ENCODE measurements at regions not wholly inside any gene's neighbourhood (a gene's known extent, or its start where the extent isn't known, plus 50 kb on each side); places are given as distances from the start of the nearest gene placed in this dataset.
"Not testable (repeated sequence)": the region's sequence is repeated elsewhere in the genome, so short reads cannot be mapped to it uniquely, and the experiment has no call there.

- H3K27ac Mint-ChIP-seq; intact Hi-C loops (cut with micrococcal nuclease); H3K27me3 Mint-ChIP-seq (ENCODE audit: low read depth); DNase-seq (ENCODE audit: low spot score); H3K4me1 Mint-ChIP-seq (ENCODE audit: low read depth); H3K36me3 Mint-ChIP-seq (ENCODE audit: low read depth); H3K4me3 Mint-ChIP-seq (ENCODE audit: low read depth): not testable (repeated sequence)
- peaks cover 15% of the 10 kb centered on the region for H3K9me3 Mint-ChIP-seq
These were observed 485.4 kb upstream of the SOX11 start for GRCh38 chr2:5206742-5207141.

DNA sequence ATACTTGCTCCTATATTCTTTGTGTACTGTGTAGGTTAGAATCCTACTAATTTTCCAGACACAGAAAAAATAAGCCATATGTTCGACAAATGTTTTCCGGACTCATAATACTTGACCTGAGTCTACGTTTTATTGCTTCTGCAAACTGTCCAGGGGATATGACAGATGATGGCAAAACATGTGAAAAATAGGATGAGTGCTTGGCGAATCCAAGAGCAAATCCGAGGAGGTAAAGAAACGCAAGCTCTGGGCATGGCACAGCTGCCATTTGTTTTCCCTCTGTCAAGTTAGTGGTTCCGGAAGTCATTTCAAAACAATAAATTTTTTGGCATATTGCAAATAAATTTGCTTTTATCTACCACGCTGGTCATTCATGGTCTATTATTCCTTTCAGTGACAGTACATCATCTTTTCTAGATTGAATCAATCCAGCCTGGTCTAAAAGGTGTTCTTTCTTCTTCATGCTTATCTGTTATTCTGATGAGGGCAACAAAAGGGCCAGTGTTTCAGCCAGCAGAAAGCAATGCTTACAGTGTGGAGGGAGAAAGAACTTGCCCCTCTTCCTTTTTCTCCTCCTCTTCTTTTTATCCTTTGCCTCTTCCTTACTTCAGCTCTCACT lies 476.1 kb upstream of the SOX11 start:
- no peaks in the 10 kb centered on the region for H3K4me1 Mint-ChIP-seq (ENCODE audit: low read depth)

DNA sequence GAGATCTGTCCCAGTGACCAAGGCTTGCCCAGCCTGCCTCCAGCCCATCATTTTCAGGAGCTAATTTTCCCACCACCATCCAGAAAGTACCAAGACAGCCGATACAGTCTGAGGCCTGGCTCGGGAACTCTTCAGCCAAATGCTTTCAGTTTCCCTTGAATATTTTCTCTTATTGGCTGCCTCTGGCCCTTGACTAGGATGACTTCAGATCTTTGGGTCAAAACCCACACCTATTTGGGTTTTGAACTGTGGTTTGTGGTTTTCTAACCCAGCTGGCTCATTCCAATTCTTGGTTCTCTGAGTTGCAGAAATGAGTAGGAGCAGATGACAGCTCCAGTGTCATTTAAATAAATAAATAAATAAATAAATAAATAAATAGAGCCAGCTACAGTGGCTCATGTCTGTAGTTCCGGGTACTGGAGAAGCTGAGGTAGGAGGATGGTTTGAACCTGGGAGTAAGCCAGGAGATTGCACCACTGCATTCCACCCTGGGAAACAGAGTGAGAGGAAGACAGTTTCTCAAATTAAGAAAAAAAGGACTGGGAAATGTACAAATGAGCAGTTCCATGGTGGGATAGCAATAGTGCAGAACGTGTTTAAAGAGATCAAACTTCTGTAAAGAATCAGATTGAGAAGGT lies 465.0 kb upstream of the SOX11 start:
- peaks cover 28% of the 10 kb centered on the region for H3K9me3 Mint-ChIP-seq
- no peaks in the 10 kb centered on the region for H3K4me1 Mint-ChIP-seq (ENCODE audit: low read depth)
- DNase-seq (ENCODE audit: low spot score) = no peak
- no peak overlapping the region for H3K4me3 Mint-ChIP-seq (ENCODE audit: low read depth)
- intact Hi-C loops (cut with micrococcal nuclease) = no loop called here
- H3K27me3 Mint-ChIP-seq (ENCODE audit: low read depth) = no peaks in the 10 kb centered on the region
- no peak overlapping the region for H3K27ac Mint-ChIP-seq
- no peaks in the 10 kb centered on the region for H3K36me3 Mint-ChIP-seq (ENCODE audit: low read depth)

More for the DNA sequence above, 476.1 kb upstream of the SOX11 start:
- H3K27ac Mint-ChIP-seq = no peak overlapping the region
- DNase-seq (ENCODE audit: low spot score) = no peak
- no peak overlapping the region for H3K4me3 Mint-ChIP-seq (ENCODE audit: low read depth)
- H3K36me3 Mint-ChIP-seq (ENCODE audit: low read depth) = no peaks in the 10 kb centered on the region
- peaks cover 30% of the 10 kb centered on the region for H3K9me3 Mint-ChIP-seq
- intact Hi-C loops (cut with micrococcal nuclease) = no loop called here
- H3K27me3 Mint-ChIP-seq (ENCODE audit: low read depth) = no peaks in the 10 kb centered on the region

DNA sequence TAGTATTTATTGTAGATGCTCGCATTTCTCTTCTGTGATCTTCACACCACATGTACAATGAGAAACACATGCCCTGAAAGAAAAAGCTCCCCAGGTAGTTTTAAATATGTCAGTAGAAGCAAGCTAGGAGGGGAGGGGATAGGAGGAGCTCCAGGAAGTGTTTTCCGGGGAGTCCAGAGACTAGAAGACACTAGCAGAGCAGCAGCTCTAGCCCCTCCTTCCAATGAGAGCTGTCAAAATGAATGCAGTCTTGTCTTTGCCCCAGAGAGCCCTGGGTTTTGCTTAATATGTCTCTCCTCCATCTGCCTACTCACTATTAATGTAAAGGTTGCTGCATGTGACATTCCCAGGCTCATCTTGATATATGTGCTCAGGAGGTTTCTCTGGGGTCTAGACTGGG lies 462.6 kb upstream of the SOX11 start:
- Mint-ChIP-seq H3K4me1 (ENCODE audit: low read depth) (no peaks in the 10 kb centered on the region), H3K36me3 (ENCODE audit: low read depth) (no peaks in the 10 kb centered on the region), H3K27me3 (ENCODE audit: low read depth) (no peaks in the 10 kb centered on the region), H3K4me3 (ENCODE audit: low read depth) (no peak overlapping the region), H3K27ac (no peak overlapping the region), H3K9me3 (peaks cover 23% of the 10 kb centered on the region)
- intact Hi-C loops (cut with micrococcal nuclease) = no loop called here
- no peak for DNase-seq (ENCODE audit: low spot score)

DNA sequence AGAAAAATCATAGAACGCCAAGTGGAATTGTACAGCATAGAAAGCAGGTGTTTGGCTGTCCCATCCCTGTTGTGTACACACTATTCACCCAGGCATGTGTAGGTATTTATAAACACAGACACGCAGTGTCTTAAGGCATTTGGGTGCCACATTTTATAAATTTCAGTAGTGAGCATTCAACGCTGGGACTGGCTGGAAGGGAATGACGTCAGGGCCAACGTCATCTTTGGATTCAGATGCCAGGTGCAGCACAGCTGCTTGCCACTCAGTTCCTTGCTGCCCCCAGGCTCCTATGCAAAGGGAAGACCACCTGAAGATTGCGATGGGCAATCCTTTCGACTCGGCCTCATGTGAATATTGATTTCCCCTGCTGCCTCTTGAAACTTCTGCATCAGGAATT lies 461.7 kb upstream of the SOX11 start:
- Mint-ChIP-seq H3K27me3 (ENCODE audit: low read depth) (no peaks in the 10 kb centered on the region), H3K36me3 (ENCODE audit: low read depth) (no peaks in the 10 kb centered on the region), H3K27ac (no peak overlapping the region), H3K9me3 (peaks cover 15% of the 10 kb centered on the region), H3K4me3 (ENCODE audit: low read depth) (no peak overlapping the region), H3K4me1 (ENCODE audit: low read depth) (no peaks in the 10 kb centered on the region)
- no peak for DNase-seq (ENCODE audit: low spot score)
- intact Hi-C loops (cut with micrococcal nuclease) = no loop called here

- H3K27ac Mint-ChIP-seq = no peak overlapping the region
- DNase-seq (ENCODE audit: low spot score) = no peak
- H3K27me3 Mint-ChIP-seq (ENCODE audit: low read depth) = no peaks in the 10 kb centered on the region
- no peaks in the 10 kb centered on the region for H3K4me1 Mint-ChIP-seq (ENCODE audit: low read depth)
- intact Hi-C loops (cut with micrococcal nuclease) = no loop called here
- no peak overlapping the region for H3K4me3 Mint-ChIP-seq (ENCODE audit: low read depth)
- H3K36me3 Mint-ChIP-seq (ENCODE audit: low read depth) = no peaks in the 10 kb centered on the region
- H3K9me3 Mint-ChIP-seq = peaks cover 12% of the 10 kb centered on the region
These were observed 461.3 kb upstream of the SOX11 start for GRCh38 chr2:5230855-5231254.

GRCh38 chr2:5231287-5231686 lies 460.9 kb upstream of the SOX11 start:
- no peaks in the 10 kb centered on the region for H3K27me3 Mint-ChIP-seq (ENCODE audit: low read depth)
- DNase-seq (ENCODE audit: low spot score) = no peak
- no peaks in the 10 kb centered on the region for H3K4me1 Mint-ChIP-seq (ENCODE audit: low read depth)
- H3K9me3 Mint-ChIP-seq = peaks cover 12% of the 10 kb centered on the region
- no peak overlapping the region for H3K4me3 Mint-ChIP-seq (ENCODE audit: low read depth)
- H3K27ac Mint-ChIP-seq = no peak overlapping the region
- intact Hi-C loops (cut with micrococcal nuclease) = no loop called here
- H3K36me3 Mint-ChIP-seq (ENCODE audit: low read depth) = no peaks in the 10 kb centered on the region

- intact Hi-C loops (cut with micrococcal nuclease) = no loop called here
- no peak for DNase-seq (ENCODE audit: low spot score)
- Mint-ChIP-seq H3K9me3 (peaks cover 16% of the 10 kb centered on the region), H3K27me3 (ENCODE audit: low read depth) (no peaks in the 10 kb centered on the region), H3K36me3 (ENCODE audit: low read depth) (no peaks in the 10 kb centered on the region), H3K4me1 (ENCODE audit: low read depth) (no peaks in the 10 kb centered on the region), H3K4me3 (ENCODE audit: low read depth) (no peak overlapping the region), H3K27ac (no peak overlapping the region)
These were observed 457.6 kb upstream of the SOX11 start for GRCh38 chr2:5234563-5234962.

DNA sequence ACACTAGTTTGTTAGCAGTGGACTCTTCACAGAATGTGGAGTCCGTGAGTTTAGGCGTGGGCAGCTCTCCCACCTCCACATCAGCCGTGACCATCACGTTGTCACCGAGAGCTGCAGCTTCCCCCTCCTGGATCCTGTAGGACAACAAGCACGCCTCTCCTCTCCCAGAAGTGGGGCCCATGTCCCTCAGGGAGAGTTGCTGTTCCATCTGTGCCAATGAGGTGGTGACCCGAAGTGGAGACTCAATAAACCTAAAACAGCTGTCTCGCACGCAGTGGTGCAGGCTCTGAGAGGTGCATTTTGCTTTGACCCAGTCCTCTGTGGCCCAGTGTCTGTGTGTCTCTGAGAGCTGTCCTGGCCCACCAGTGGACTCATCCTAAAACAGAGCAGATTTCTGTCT lies 456.5 kb upstream of the SOX11 start:
- DNase-seq (ENCODE audit: low spot score) = no peak
- Mint-ChIP-seq H3K36me3 (ENCODE audit: low read depth) (no peaks in the 10 kb centered on the region), H3K4me1 (ENCODE audit: low read depth) (no peaks in the 10 kb centered on the region), H3K9me3 (peaks cover 11% of the 10 kb centered on the region), H3K27ac (no peak overlapping the region), H3K4me3 (ENCODE audit: low read depth) (no peak overlapping the region), H3K27me3 (ENCODE audit: low read depth) (no peaks in the 10 kb centered on the region)
- intact Hi-C loops (cut with micrococcal nuclease) = no loop called here

- DNase-seq (ENCODE audit: low spot score) = no peak
- intact Hi-C loops (cut with micrococcal nuclease) = no loop called here
- Mint-ChIP-seq H3K36me3 (ENCODE audit: low read depth) (no peaks in the 10 kb centered on the region), H3K4me1 (ENCODE audit: low read depth) (no peaks in the 10 kb centered on the region), H3K27ac (no peak overlapping the region), H3K27me3 (ENCODE audit: low read depth) (no peaks in the 10 kb centered on the region), H3K9me3 (peaks cover 11% of the 10 kb centered on the region), H3K4me3 (ENCODE audit: low read depth) (no peak overlapping the region)
These were observed 455.9 kb upstream of the SOX11 start for GRCh38 chr2:5236249-5236648.

DNA sequence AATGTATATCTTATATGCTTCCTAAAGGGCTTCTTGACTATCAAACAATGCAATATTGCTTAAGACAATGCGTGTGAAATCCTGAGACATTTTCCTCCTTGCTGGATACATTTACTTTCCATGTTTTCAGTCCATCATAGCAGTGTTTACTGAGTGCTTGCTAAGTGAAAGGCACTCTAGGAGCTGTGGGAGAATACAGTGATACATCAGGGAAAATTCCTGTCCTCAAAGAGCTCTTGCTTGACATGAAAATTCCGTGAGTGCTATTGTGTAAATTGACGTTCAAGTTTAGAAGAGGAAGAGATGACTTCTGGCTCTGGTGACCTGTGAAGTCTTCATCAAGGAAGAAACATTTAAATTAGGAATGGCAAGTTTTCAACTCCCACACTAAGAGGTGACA lies 449.4 kb upstream of the SOX11 start:
- H3K27me3 Mint-ChIP-seq (ENCODE audit: low read depth) = no peaks in the 10 kb centered on the region
- H3K36me3 Mint-ChIP-seq (ENCODE audit: low read depth) = no peaks in the 10 kb centered on the region
- H3K4me3 Mint-ChIP-seq (ENCODE audit: low read depth) = no peak overlapping the region
- H3K4me1 Mint-ChIP-seq (ENCODE audit: low read depth) = no peaks in the 10 kb centered on the region
- intact Hi-C loops (cut with micrococcal nuclease) = no loop called here
- H3K27ac Mint-ChIP-seq = no peak overlapping the region
- H3K9me3 Mint-ChIP-seq = peaks cover 19% of the 10 kb centered on the region
- DNase-seq (ENCODE audit: low spot score) = no peak

- Mint-ChIP-seq H3K36me3 (ENCODE audit: low read depth) (no peaks in the 10 kb centered on the region), H3K9me3 (peaks cover 32% of the 10 kb centered on the region), H3K27ac (no peak overlapping the region), H3K4me1 (ENCODE audit: low read depth) (no peaks in the 10 kb centered on the region), H3K4me3 (ENCODE audit: low read depth) (no peak overlapping the region), H3K27me3 (ENCODE audit: low read depth) (no peaks in the 10 kb centered on the region)
- no peak for DNase-seq (ENCODE audit: low spot score)
- intact Hi-C loops (cut with micrococcal nuclease) = no loop called here
These were observed 441.7 kb upstream of the SOX11 start for GRCh38 chr2:5250482-5250881.

GRCh38 chr2:5253263-5253662 lies 438.9 kb upstream of the SOX11 start:
- Mint-ChIP-seq H3K27me3 (ENCODE audit: low read depth) (no peaks in the 10 kb centered on the region), H3K36me3 (ENCODE audit: low read depth) (no peaks in the 10 kb centered on the region), H3K27ac (no peak overlapping the region), H3K4me1 (ENCODE audit: low read depth) (no peaks in the 10 kb centered on the region), H3K9me3 (peaks cover 24% of the 10 kb centered on the region), H3K4me3 (ENCODE audit: low read depth) (no peak overlapping the region)
- intact Hi-C loops (cut with micrococcal nuclease) = no loop called here
- no peak for DNase-seq (ENCODE audit: low spot score)

Data from activated T-helper 2 cell treated with anti-CD3 and anti-CD28 coated beads, Interferon-gamma antibody, Interleukin-2, Interleukin-4, amounts not matched to agents 10 μg/mL and 5 μg/mL and 100 μg/mL, durations not matched to agents 14 hours and 24 hours and 36 hours (primary cell).